Body of pancreas (tissue), 4 donors: ENCODE measurements at regions not wholly inside any gene's neighbourhood (a gene's known extent, or its start where the extent isn't known, plus 50 kb on each side); places are given as distances from the start of the nearest gene placed in this dataset.
A peak's percentile ranks its signal among the peaks of the same experiment; 100 is the strongest.

ENCODE experiments used
- ATAC-seq: fragments of 150-250 bp; one replicate; pipeline ENCODE4 v1.9.1; 2016
- DNase-seq, 4 donors: peaks; one replicate each; pipeline ENCODE4 v3.0.0-alpha.2; 2019
- H3K27ac ChIP-seq, 4 donors: fragments of 200-600 bp; sonication (generic); 1 replicate in 3 of 4; 2 replicates in 1 of 4; pipeline versions ENCODE4 v1.5.1 to v1.6.1; 2016 to 2019; ENCODE audit warnings: mild to moderate bottlenecking in 1 of 4, mixed read lengths in 1 of 4, moderate library complexity in 1 of 4
- H3K27me3 ChIP-seq, 2 donors: fragments of 200-600 bp; sonication (generic); one replicate each; pipeline ENCODE4 v1.6.0; 2016; ENCODE audit warnings: mild to moderate bottlenecking in 1 of 2
- H3K36me3 ChIP-seq, 2 donors: fragments of 200-600 bp; sonication (generic); replicated peaks in 1 of 2; 2 replicates each; pipeline ENCODE4 v1.5.1; 2016; ENCODE audit warnings: low read depth in 2 of 2; ENCODE audit not compliant: insufficient read depth in 1 of 2
- H3K4me1 ChIP-seq: fragments of 200-600 bp; sonication (generic); one replicate; pipeline ENCODE4 v1.6.0; 2016
- H3K4me3 ChIP-seq, 2 donors: fragments of 200-600 bp; sonication (generic); 1 replicate in 1 of 2; 2 replicates in 1 of 2; pipeline ENCODE4 v1.5.1; 2016 to 2019
- H3K9me3 ChIP-seq, 3 donors: fragments of 200-600 bp; sonication (generic); 1 replicate in 2 of 3; 2 replicates in 1 of 3; pipeline ENCODE4 v1.5.1; 2016
- POLR2A ChIP-seq, 3 donors: fragments of 450-650 bp; IDR thresholded peaks; one replicate each; pipeline ENCODE4 v1.6.1; 2016; ENCODE audit warnings: antibody characterized with exemption in 3 of 3, mild to moderate bottlenecking in 2 of 3
- WGBS, 2 donors: methylation state at CpG; one replicate each; pipeline ENCODE4 v1.1.5; 2017; 5-methylcytosine and 5-hydroxymethylcytosine counted together
- intact Hi-C: fragments of 100-400 bp; cut with DNase I; formaldehyde crosslinking; loops from one replicate; pipeline ENCODE4 v1.15.1; 2023
- TF ChIP-seq, protein P1 (sequence below), 7 experiments: fragments of 450-650 bp in 4 of 7; fragments of 200-600 bp in 3 of 7; sonication (generic) in 3 of 7; IDR thresholded peaks; one replicate each; pipeline ENCODE4 v1.5.1; 2016 to 2019; ENCODE audit warnings: antibody characterized with exemption in 7 of 7

DNA sequence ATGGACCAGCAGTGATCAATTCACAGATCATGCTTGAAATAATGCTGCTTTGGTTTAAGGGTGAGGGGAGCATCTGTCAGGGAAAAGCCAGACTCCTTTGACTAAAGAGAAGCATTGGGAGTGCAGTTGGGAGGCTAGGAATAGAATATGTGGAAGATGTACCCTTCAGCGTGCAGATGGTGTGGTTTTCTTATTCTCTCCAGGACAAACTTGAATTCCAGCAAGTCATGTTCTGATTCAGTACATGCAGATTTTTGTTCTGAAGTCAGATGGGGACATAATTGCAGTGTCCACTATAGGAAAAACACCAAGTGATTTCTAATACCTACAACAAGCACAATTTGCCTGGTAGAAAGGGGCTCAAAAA lies 99.0 kb upstream of the LIMCH1 start:
- Histone ChIP-seq H3K27ac (no peak overlapping the region), H3K9me3 (no peaks in the 10 kb centered on the region), H3K4me1 (peaks cover 13% of the 10 kb centered on the region), H3K27me3 (no peaks in the 10 kb centered on the region), H3K4me3 (no peak overlapping the region), H3K36me3 (no peaks in the 10 kb centered on the region)
- ATAC-seq, result no peak
- 95 to 100% methylated on average over 1 of the region's 1 CpG for WGBS, 2 donors
- TF ChIP-seq POLR2A (IDR thresholded peaks at IDR 0.05), result no peak
- TF ChIP-seq, protein P1, sequence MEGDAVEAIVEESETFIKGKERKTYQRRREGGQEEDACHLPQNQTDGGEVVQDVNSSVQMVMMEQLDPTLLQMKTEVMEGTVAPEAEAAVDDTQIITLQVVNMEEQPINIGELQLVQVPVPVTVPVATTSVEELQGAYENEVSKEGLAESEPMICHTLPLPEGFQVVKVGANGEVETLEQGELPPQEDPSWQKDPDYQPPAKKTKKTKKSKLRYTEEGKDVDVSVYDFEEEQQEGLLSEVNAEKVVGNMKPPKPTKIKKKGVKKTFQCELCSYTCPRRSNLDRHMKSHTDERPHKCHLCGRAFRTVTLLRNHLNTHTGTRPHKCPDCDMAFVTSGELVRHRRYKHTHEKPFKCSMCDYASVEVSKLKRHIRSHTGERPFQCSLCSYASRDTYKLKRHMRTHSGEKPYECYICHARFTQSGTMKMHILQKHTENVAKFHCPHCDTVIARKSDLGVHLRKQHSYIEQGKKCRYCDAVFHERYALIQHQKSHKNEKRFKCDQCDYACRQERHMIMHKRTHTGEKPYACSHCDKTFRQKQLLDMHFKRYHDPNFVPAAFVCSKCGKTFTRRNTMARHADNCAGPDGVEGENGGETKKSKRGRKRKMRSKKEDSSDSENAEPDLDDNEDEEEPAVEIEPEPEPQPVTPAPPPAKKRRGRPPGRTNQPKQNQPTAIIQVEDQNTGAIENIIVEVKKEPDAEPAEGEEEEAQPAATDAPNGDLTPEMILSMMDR (IDR thresholded peaks at IDR 0.05), result no peak
- no peak for DNase-seq
- intact Hi-C loops, result no loop called here

DNA sequence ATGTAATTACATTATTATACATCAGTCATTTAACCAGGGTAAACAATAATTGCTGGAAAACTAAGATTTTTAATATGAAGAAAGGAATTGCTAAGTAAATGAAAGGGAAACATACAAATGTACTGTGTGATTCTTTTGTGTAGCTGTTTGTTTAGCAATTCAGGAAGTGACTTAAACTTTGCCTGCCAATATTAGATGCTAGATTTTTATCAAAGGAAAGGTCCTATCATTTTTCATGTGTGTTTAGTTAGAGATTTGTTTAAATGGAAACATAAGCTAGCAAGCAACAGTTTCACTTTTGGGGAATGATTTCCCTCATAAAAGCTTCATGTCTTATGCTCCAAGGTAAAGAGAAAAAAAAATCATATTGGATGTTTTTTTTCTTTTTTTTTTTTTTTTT lies 95.1 kb upstream of the LIMCH1 start:
- Histone ChIP-seq H3K9me3 (no peaks in the 10 kb centered on the region), H3K4me3 (no peak overlapping the region), H3K27ac (peak overlapping the region in 1 of 4 donors; percentile 33), H3K27me3 (no peaks in the 10 kb centered on the region), H3K36me3 (no peaks in the 10 kb centered on the region), H3K4me1 (peaks cover 4% of the 10 kb centered on the region)
- intact Hi-C loops, result no loop called here
- no peak for DNase-seq
- TF ChIP-seq, protein P1 (IDR thresholded peaks at IDR 0.05), result no peak
- TF ChIP-seq POLR2A (IDR thresholded peaks at IDR 0.05), result no peak
- no peak for ATAC-seq

DNA sequence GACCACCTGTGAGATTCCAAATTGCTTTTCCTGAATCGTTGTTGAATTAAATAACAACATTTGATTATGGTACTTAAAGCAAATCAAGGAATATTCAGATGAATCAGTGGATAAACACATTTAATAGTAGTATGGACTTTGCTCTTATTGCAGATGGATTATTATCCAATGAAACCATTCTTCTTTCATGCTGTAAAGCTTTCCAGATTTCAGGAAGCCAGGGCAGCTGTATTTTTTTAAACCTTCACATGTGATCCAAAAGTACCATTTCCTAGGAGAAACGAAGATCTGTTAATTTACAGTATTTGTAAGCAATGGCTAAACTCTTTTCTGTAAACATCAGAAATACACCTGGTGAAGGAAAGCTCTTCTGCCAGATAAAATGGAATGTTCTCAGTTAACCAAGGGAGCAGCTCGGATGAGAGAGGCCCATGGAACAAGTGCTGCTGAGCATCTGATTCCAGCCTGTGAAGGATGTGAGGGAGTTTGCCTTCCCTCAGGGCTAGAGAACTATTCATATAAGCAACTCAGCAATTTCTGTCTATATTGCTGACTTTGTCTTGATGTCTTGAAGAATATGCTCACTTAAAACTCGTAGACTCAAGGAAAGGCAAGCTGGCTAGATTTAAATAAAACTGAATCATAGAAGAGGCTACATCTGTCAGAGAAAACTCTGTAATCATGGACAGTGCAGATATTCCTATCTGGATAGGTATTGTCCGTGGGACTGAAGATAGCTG lies 94.4 kb upstream of the LIMCH1 start:
- TF ChIP-seq, protein P1 (IDR thresholded peaks at IDR 0.05), result no peak
- no peaks in the 10 kb centered on the region for H3K36me3 ChIP-seq
- H3K27me3 ChIP-seq, result no peaks in the 10 kb centered on the region
- intact Hi-C loops, result no loop called here
- no peaks in the 10 kb centered on the region for H3K9me3 ChIP-seq
- DNase-seq (no peak), ATAC-seq (no peak)
- H3K4me3 ChIP-seq, result no peak overlapping the region
- 64 to 66% methylated on average over 5 of the region's 5 CpGs for WGBS, 2 donors
- H3K4me1 ChIP-seq, result no peaks in the 10 kb centered on the region
- H3K27ac ChIP-seq, result peak overlapping the region in 1 of 4 donors; percentile 33

DNA sequence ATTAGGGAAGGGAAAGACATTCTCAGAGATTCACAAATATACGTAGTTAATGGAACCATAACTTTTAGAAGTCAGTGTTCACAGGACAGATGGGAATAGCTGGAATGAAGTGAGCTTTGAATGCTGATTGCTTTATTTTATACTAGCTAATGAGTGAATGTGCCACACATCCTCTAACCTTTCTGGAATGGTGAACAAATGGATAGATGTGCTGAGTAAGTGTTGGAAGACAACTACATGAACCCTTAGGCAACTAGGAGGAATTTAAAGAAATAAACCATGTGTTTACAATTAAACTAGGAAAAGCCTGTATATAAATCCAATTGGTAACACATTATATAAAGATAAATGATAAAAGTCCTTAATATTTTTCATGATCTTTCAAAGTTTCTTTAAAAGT lies 91.6 kb upstream of the LIMCH1 start:
- WGBS, 2 donors, result 91 to 96% methylated on average over 1 of the region's 1 CpG

More for the DNA sequence above, 91.6 kb upstream of the LIMCH1 start:
- Histone ChIP-seq H3K4me3 (no peak overlapping the region), H3K36me3 (no peaks in the 10 kb centered on the region), H3K27ac (no peak overlapping the region), H3K9me3 (no peaks in the 10 kb centered on the region), H3K4me1 (no peaks in the 10 kb centered on the region), H3K27me3 (no peaks in the 10 kb centered on the region)
- ATAC-seq (no peak), DNase-seq (no peak)
- intact Hi-C loops, result no loop called here
- TF ChIP-seq, protein P1 (IDR thresholded peaks at IDR 0.05), result no peak
- TF ChIP-seq POLR2A (IDR thresholded peaks at IDR 0.05), result no peak
